HL-60 (cell line): ENCODE measurements at regions not wholly inside any gene's neighbourhood (a gene's known extent, or its start where the extent isn't known, plus 50 kb on each side); places are given as distances from the start of the nearest gene placed in this dataset.
A peak's percentile ranks its signal among the peaks of the same experiment; 100 is the strongest.
"Not testable (repeated sequence)": the region's sequence is repeated elsewhere in the genome, so short reads cannot be mapped to it uniquely, and the experiment has no call there.

ENCODE experiments used
- DNase-seq, 2 experiments: peaks; one replicate each; pipeline ENCODE4 v3.0.0-alpha.2; 2010 to 2020; ENCODE audit warnings: low read depth in 1 of 2, low spot score in 1 of 2
- H3K27ac ChIP-seq: fragments of 250-450 bp; sonication (Bioruptor Pico); replicated peaks from 2 replicates; pipeline ENCODE4 v1.5.1; 2020; ENCODE audit warnings: mild to moderate bottlenecking, moderate library complexity
- H3K27me3 ChIP-seq: fragments of 250-450 bp; sonication (Bioruptor Pico); 2 replicates; pipeline ENCODE4 v1.5.1; 2021; ENCODE audit warnings: mild to moderate bottlenecking, moderate library complexity; ENCODE audit not compliant: insufficient read depth, poor library complexity, severe bottlenecking
- H3K4me3 ChIP-seq: replicated peaks from 2 replicates; pipeline ENCODE4 v1.5.1; 2011; ENCODE audit warnings: mild to moderate bottlenecking, control low read depth, low read length; ENCODE audit not compliant: insufficient read depth
- GABPA ChIP-seq: IDR thresholded peaks from 2 replicates; pipeline ENCODE4 v1.6.1; 2012; ENCODE audit warnings: low read depth
- POLR2AphosphoS5 ChIP-seq: IDR thresholded peaks from 2 replicates; pipeline ENCODE4 v1.6.1; 2012; ENCODE audit warnings: low read depth
- SPI1 ChIP-seq: IDR thresholded peaks from 2 replicates; pipeline ENCODE4 v1.6.1; 2012; ENCODE audit warnings: low read depth, mild to moderate bottlenecking, borderline replicate concordance
- TF ChIP-seq, protein P1 (sequence below): IDR thresholded peaks from one replicate; pipeline ENCODE4 v1.5.1; 2011; ENCODE audit warnings: low read length, control low read depth, inconsistent platforms; ENCODE audit not compliant: insufficient read depth
- TF ChIP-seq, protein P2 (sequence below): IDR thresholded peaks from 2 replicates; pipeline ENCODE4 v1.6.1; 2012; ENCODE audit warnings: low read depth; ENCODE audit not compliant: insufficient replicate concordance

DNA sequence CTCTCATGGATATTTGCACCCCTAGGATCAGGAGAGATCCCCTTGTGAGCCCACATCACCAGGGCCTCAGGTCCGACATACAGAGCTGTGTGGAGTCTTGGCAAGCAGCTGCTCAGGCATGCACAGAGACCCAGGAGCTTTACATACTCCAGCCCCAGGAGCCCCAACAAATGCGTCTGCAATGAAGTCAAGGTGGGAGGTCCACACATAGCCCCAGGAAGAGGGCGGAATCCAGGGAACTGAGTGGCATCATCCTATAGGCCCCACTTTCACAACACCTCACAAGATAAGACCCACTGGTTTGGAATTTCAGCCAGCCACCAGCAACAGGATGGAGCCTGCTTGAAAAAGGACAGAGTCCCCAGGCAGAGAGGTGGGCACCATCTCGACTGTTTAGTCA lies 106.7 kb downstream of the LSMEM1 start:
- TF ChIP-seq POLR2AphosphoS5 (no peak), GABPA (no peak), SPI1 (no peak)
- TF ChIP-seq, protein P1, sequence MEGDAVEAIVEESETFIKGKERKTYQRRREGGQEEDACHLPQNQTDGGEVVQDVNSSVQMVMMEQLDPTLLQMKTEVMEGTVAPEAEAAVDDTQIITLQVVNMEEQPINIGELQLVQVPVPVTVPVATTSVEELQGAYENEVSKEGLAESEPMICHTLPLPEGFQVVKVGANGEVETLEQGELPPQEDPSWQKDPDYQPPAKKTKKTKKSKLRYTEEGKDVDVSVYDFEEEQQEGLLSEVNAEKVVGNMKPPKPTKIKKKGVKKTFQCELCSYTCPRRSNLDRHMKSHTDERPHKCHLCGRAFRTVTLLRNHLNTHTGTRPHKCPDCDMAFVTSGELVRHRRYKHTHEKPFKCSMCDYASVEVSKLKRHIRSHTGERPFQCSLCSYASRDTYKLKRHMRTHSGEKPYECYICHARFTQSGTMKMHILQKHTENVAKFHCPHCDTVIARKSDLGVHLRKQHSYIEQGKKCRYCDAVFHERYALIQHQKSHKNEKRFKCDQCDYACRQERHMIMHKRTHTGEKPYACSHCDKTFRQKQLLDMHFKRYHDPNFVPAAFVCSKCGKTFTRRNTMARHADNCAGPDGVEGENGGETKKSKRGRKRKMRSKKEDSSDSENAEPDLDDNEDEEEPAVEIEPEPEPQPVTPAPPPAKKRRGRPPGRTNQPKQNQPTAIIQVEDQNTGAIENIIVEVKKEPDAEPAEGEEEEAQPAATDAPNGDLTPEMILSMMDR = no peak
- TF ChIP-seq, protein P2, sequence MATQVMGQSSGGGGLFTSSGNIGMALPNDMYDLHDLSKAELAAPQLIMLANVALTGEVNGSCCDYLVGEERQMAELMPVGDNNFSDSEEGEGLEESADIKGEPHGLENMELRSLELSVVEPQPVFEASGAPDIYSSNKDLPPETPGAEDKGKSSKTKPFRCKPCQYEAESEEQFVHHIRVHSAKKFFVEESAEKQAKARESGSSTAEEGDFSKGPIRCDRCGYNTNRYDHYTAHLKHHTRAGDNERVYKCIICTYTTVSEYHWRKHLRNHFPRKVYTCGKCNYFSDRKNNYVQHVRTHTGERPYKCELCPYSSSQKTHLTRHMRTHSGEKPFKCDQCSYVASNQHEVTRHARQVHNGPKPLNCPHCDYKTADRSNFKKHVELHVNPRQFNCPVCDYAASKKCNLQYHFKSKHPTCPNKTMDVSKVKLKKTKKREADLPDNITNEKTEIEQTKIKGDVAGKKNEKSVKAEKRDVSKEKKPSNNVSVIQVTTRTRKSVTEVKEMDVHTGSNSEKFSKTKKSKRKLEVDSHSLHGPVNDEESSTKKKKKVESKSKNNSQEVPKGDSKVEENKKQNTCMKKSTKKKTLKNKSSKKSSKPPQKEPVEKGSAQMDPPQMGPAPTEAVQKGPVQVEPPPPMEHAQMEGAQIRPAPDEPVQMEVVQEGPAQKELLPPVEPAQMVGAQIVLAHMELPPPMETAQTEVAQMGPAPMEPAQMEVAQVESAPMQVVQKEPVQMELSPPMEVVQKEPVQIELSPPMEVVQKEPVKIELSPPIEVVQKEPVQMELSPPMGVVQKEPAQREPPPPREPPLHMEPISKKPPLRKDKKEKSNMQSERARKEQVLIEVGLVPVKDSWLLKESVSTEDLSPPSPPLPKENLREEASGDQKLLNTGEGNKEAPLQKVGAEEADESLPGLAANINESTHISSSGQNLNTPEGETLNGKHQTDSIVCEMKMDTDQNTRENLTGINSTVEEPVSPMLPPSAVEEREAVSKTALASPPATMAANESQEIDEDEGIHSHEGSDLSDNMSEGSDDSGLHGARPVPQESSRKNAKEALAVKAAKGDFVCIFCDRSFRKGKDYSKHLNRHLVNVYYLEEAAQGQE = no peak
- DNase-seq = no peak
- Histone ChIP-seq H3K27ac (no peak overlapping the region), H3K27me3 (peaks cover 7% of the 10 kb centered on the region), H3K4me3 (no peak overlapping the region)

DNA sequence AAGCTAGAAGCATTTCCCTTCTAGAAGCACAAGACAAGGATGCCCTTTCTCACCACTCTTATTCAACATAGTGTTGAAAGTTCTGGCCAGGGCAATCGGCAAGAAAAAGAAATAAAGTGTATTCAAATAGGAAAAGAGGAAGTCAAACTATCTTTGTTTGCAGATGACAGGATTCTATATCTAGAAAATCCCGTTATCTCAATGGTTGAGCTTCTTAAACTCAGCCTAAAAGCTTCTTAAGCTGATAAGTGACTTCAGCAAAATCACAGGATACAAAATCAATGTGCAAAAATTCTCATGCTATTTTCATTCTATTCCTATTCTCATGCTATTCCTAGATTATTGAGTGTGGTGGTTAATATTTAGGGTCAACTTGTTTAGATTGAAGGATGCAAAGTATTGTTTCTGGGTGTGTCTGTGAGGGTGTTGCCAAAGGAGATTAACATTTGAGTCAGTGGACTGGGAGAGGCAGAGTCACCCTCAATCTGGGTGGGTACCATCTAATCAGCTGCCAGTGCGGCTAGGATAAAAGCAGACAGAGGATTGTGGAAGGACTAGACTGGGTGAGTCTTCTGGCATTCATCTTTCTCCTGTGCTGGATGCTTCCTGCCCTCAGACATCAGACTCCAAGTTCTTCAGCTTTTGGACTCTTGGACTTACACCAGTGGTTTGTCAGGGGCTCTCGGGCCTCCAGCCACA lies 111.9 kb downstream of the LSMEM1 start:
- not testable (repeated sequence) for H3K27ac ChIP-seq, H3K4me3 ChIP-seq, DNase-seq, H3K27me3 ChIP-seq
- TF ChIP-seq SPI1 = peak; percentile 78

DNA sequence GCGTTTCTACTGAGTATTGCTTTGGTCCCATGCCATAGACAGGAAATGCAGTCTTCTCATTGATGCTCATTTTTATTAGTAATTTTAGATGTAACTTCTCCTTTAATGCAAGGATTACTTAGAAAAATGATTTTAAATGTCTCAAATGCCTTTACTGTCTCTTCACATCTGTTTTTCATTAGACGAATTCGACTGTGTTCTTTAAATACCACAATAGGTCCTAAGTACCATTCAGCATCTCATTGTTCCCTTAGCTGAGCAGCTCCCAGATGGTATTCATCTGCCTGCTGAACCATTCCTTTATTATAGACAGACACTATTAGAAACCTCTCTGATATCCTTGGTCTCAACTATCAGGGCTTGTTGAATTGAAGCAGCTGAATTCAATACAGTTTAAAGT lies 113.6 kb downstream of the LSMEM1 start:
- Histone ChIP-seq H3K4me3 (no peak overlapping the region), H3K27ac (no peak overlapping the region), H3K27me3 (no peaks in the 10 kb centered on the region)
- TF ChIP-seq, protein P2 = no peak
- no peak for DNase-seq

DNA sequence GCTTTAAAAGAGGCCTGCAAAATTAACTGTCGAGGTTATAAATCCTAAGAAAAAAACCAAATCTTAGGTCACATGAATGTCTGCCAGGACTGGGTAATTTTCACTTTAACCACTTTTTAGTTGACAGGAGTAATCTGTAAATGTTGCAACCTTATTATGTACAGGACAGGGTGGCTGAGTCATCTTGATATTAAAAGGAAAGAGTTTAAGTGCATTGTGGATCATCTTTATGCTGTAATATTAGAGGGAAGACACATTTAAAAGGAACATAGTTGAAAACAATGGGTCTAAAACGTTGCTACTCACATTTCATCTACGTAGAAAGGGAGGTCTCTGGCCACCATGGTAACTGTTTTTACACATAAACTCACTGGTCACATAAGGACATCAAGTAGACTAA lies 115.5 kb downstream of the LSMEM1 start:
- DNase-seq = no peak
- H3K4me3 ChIP-seq = no peak overlapping the region
- H3K27me3 ChIP-seq = no peaks in the 10 kb centered on the region
- H3K27ac ChIP-seq = no peak overlapping the region
- TF ChIP-seq, protein P1 = no peak
- TF ChIP-seq, protein P2 = no peak
- TF ChIP-seq GABPA = no peak
- no peak for TF ChIP-seq SPI1
- TF ChIP-seq POLR2AphosphoS5 = no peak
